Loucy (cell line): ENCODE measurements at regions not wholly inside any gene's neighbourhood (a gene's known extent, or its start where the extent isn't known, plus 50 kb on each side); places are given as distances from the start of the nearest gene placed in this dataset.
A peak's percentile ranks its signal among the peaks of the same experiment; 100 is the strongest.

Experiments used
- H2AFZ ChIP-seq: fragments of 200-600 bp; sonication (generic); 2 replicates; pipeline ENCODE4 v1.6.0; 2016; ENCODE audit warnings: antibody characterized with exemption, mild to moderate bottlenecking, low read length, moderate library complexity
- H3F3A ChIP-seq: fragments of 200-600 bp; 2 replicates; pipeline ENCODE4 v1.6.0; 2016; ENCODE audit warnings: antibody characterized with exemption, low read depth, mild to moderate bottlenecking
- H3K27me3 ChIP-seq: fragments of 200-600 bp; sonication (generic); 2 replicates; pipeline ENCODE4 v1.6.1; 2014; ENCODE audit warnings: low read length, mild to moderate bottlenecking; ENCODE audit not compliant: insufficient read depth, poor library complexity, severe bottlenecking
- H3K36me3 ChIP-seq: fragments of 200-600 bp; sonication (generic); 2 replicates; pipeline ENCODE4 v1.6.1; 2016; ENCODE audit warnings: low read length; ENCODE audit not compliant: insufficient read depth
- H3K4me1 ChIP-seq: fragments of 200-600 bp; sonication (generic); 2 replicates; pipeline ENCODE4 v1.5.1; 2014; ENCODE audit warnings: low read length, mild to moderate bottlenecking; ENCODE audit not compliant: insufficient read depth, poor library complexity, severe bottlenecking
- H3K4me2 ChIP-seq: fragments of 200-600 bp; sonication (generic); 2 replicates; pipeline ENCODE4 v1.6.0; 2014; ENCODE audit warnings: antibody characterized with exemption, low read length, low read depth, mild to moderate bottlenecking; ENCODE audit not compliant: poor library complexity, severe bottlenecking
- H3K4me3 ChIP-seq: fragments of 200-600 bp; sonication (generic); 2 replicates; pipeline ENCODE4 v1.5.1; 2014; ENCODE audit warnings: low read length, mild to moderate bottlenecking, mixed read lengths; ENCODE audit not compliant: poor library complexity, severe bottlenecking
- H3K79me2 ChIP-seq: fragments of 200-600 bp; sonication (generic); 2 replicates; pipeline ENCODE4 v1.6.1; 2014; ENCODE audit warnings: low read length; ENCODE audit not compliant: insufficient read depth
- H3K9ac ChIP-seq: fragments of 200-600 bp; sonication (generic); 2 replicates; pipeline ENCODE4 v1.6.0; 2014; ENCODE audit warnings: mild to moderate bottlenecking, low read depth, low read length, moderate library complexity; ENCODE audit not compliant: poor library complexity, severe bottlenecking
- H3K9me2 ChIP-seq: fragments of 200-600 bp; sonication (generic); replicated peaks from 2 replicates; pipeline ENCODE4 v1.6.1; 2016; ENCODE audit warnings: low read depth, low read length, mixed read lengths
- H3K9me3 ChIP-seq: fragments of 200-600 bp; sonication (generic); 2 replicates; pipeline ENCODE4 v1.6.1; 2014; ENCODE audit warnings: mild to moderate bottlenecking, antibody characterized with exemption, low read length, low read depth; ENCODE audit not compliant: insufficient read depth
- H4K20me1 ChIP-seq: fragments of 200-600 bp; sonication (generic); 2 replicates; pipeline ENCODE4 v1.6.0; 2014; ENCODE audit warnings: antibody characterized with exemption, low read length, mild to moderate bottlenecking; ENCODE audit not compliant: insufficient read depth, poor library complexity, severe bottlenecking
- EZH2phosphoT487 ChIP-seq: fragments of 200-600 bp; IDR thresholded peaks from 2 replicates; pipeline ENCODE4 v1.6.1; 2018; ENCODE audit warnings: antibody characterized with exemption, mild to moderate bottlenecking, moderate library complexity, borderline replicate concordance
- TF ChIP-seq, protein P1 (sequence below): fragments of 200-600 bp; sonication (generic); conservative IDR thresholded peaks from 2 replicates; pipeline ENCODE4 v1.5.1; 2014; ENCODE audit warnings: mild to moderate bottlenecking, antibody characterized with exemption, low read length

DNA sequence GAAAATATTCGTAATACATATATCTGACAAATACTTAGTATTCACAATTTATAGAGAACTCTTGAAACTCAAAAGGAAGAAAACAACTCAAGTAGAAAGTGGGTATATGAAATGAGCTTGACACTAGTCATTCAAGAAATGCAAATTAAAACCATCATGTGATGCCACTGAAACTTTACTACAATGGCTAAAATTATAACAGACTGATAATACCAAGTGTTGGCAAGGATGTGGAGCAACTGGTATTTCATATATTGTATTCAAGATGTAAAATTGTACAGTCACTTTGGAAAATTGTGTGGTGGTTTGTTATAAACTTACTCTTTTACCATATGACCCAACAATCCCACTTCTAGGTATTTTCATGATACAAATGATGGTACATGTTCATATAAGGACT is 68.7 kb upstream of the AGTR1 start:
- H3K9me3 ChIP-seq, result no peaks in the 10 kb centered on the region

DNA sequence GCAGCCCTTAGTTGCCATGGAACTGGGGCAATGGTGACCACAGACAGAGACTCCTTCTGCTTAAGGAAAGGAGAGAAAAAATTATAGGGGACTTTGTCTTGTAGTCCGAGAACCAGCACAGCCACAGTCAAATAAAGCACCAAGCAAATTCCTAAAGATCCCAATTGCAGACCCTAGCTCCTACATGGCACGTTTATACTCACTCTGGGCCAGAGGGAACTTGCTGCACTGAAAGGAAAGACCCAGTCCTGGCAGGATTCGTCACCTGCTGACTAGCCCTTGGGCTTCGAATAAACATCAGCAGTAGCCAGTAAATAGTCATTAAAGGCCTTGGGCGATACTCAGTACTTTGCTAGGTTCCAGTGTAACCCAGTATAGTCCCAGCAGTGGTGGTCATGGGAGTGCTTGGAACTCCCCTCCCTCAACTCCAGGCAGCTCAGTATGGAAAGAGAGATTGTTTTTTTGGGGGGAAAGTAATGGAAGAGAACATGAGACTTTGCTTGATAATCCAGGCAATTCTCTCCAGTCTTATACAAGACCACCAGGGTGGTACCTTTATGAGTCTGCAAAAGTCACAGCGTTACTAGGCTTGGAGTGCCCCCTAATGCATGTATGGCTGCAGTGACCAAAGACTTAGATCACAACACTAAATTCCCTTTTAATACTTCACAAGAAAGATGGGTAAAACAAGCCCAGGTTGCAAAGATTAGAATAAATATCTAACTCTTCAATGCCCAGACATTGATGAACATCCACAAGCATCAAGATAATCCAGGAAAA is 66.4 kb upstream of the AGTR1 start:
- Histone ChIP-seq H3K9me3 (no peaks in the 10 kb centered on the region), H3K4me1 (no peaks in the 10 kb centered on the region), H3K27me3 (peaks cover 6% of the 10 kb centered on the region), H3K9ac (no peak overlapping the region), H4K20me1 (no peaks in the 10 kb centered on the region), H2AFZ (no peak overlapping the region), H3K79me2 (no peaks in the 10 kb centered on the region), H3K36me3 (no peaks in the 10 kb centered on the region), H3K9me2 (no peaks in the 10 kb centered on the region), H3F3A (no peaks in the 10 kb centered on the region), H3K4me3 (no peak overlapping the region), H3K4me2 (no peak overlapping the region)
- no peak for TF ChIP-seq EZH2phosphoT487
- TF ChIP-seq, protein P1, sequence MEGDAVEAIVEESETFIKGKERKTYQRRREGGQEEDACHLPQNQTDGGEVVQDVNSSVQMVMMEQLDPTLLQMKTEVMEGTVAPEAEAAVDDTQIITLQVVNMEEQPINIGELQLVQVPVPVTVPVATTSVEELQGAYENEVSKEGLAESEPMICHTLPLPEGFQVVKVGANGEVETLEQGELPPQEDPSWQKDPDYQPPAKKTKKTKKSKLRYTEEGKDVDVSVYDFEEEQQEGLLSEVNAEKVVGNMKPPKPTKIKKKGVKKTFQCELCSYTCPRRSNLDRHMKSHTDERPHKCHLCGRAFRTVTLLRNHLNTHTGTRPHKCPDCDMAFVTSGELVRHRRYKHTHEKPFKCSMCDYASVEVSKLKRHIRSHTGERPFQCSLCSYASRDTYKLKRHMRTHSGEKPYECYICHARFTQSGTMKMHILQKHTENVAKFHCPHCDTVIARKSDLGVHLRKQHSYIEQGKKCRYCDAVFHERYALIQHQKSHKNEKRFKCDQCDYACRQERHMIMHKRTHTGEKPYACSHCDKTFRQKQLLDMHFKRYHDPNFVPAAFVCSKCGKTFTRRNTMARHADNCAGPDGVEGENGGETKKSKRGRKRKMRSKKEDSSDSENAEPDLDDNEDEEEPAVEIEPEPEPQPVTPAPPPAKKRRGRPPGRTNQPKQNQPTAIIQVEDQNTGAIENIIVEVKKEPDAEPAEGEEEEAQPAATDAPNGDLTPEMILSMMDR, result peak; percentile 76

More for the DNA sequence above, 68.7 kb upstream of the AGTR1 start:
- H3K36me3 ChIP-seq, result no peaks in the 10 kb centered on the region
- H3K79me2 ChIP-seq, result no peaks in the 10 kb centered on the region
- H4K20me1 ChIP-seq, result no peaks in the 10 kb centered on the region
- no peaks in the 10 kb centered on the region for H3F3A ChIP-seq
- no peaks in the 10 kb centered on the region for H3K9me2 ChIP-seq
- no peak overlapping the region for H3K4me2 ChIP-seq
- no peak for TF ChIP-seq EZH2phosphoT487
- TF ChIP-seq, protein P1, result no peak
- H3K9ac ChIP-seq, result no peak overlapping the region
- no peaks in the 10 kb centered on the region for H3K27me3 ChIP-seq
- no peak overlapping the region for H3K4me3 ChIP-seq
- H2AFZ ChIP-seq, result no peak overlapping the region
- H3K4me1 ChIP-seq, result no peaks in the 10 kb centered on the region

DNA sequence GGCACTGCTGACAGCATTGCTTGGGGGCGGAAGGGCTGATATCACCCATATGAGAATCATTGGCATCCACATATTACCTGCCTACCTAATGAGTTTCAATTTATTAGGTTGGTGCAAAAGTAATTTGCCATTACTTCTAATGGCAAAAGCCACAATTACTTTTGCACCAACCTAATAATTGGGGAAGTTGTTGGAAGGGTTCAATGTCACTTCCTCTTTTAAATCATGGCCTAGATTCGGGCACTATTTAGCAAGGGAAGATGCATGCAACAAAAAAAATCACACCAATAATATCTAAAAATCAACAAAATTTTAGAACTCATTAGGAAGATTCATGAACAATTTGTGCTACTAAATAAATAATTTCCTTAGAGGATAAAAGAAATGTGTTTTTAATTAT is 56.0 kb upstream of the AGTR1 start:
- Histone ChIP-seq H3K9me2 (no peaks in the 10 kb centered on the region), H3K9me3 (no peaks in the 10 kb centered on the region), H4K20me1 (no peaks in the 10 kb centered on the region), H3K4me2 (no peak overlapping the region), H3K9ac (no peak overlapping the region), H3K27me3 (no peaks in the 10 kb centered on the region), H2AFZ (no peak overlapping the region), H3K79me2 (no peaks in the 10 kb centered on the region), H3K4me1 (no peaks in the 10 kb centered on the region), H3K4me3 (no peak overlapping the region), H3K36me3 (no peaks in the 10 kb centered on the region), H3F3A (no peaks in the 10 kb centered on the region)
- TF ChIP-seq, protein P1, result no peak
- TF ChIP-seq EZH2phosphoT487, result no peak
